DMS114 treated with DMSO at 0.1 percent for 48 hours (cell line): ENCODE measurements at regions not wholly inside any gene's neighbourhood (a gene's known extent, or its start where the extent isn't known, plus 50 kb on each side); places are given as distances from the start of the nearest gene placed in this dataset.
"Not testable (repeated sequence)": the region's sequence is repeated elsewhere in the genome, so short reads cannot be mapped to it uniquely, and the experiment has no call there.

Source experiments
- DNase-seq: peaks from one replicate; lab custom pipeline; 2025; ENCODE audit not compliant: unreplicated experiment; lab: John Stamatoyannopoulos, UW

DNA sequence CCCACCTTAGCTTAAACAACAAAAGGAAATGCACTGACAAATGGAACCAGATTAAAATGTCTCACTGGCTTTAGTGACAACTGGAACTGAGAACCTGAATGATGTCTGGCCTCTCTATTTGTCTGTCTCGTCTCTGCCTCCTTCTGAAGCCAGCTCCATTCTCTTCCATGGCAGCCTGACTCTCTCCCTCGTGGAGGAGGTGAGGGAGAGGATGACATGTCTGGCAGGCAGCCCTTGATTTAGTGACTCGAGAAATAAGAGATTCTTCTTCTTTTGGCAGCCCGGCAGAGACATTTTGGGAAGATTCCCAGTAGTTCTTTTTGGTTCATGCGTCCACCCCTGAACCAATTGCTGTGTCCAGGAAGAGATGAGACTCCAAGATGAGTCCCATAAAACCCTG is 131.7 kb downstream of the KLF5 start:
- no peak for DNase-seq

GRCh38 chr13:73189776-73190175 is 131.0 kb downstream of the KLF5 start:
- no peak for DNase-seq

DNA sequence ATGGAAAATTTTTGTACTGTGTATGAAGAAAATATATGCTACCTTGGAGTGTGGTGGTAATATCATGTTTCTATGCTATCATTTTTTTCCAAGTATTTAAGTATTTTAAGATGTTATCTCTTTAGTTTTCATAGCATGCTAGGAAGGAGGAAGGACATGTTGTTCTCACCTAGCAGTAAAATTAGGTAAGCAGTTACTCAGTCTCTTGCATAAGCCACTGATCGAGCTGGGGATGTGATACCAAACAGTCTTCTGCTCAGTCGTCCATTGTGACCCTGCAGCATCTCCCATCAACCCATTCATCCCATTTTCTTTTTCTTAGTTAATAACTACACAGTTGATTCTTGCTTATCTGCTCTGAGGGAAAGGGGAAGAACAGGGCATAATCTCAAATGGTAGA is 130.6 kb downstream of the KLF5 start:
- no peak for DNase-seq

DNA sequence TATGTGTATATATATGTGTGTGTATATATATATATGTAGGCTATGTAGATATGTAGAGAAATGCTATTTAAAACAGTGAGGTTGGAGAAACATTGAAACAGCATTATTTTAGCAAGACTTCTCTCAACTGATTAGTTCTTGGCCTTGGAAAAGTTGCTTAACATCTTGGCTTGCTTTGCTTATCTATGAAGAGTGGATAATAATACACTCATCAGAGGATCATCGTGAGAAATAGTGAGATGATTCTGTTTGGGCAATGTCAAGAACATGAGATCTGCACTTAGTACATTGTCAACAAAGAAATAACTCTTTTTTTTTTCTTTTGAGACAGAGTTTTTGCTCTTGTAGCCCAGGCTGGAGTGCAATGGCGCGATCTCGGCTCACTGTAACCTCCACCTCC is 128.3 kb downstream of the KLF5 start:
- DNase-seq: no peak

- no peak for DNase-seq
Measured at GRCh38 chr13:73179650-73180274, 121.0 kb downstream of the KLF5 start.

- DNase-seq: no peak
Measured at GRCh38 chr13:73177916-73178565, 119.2 kb downstream of the KLF5 start.

DNA sequence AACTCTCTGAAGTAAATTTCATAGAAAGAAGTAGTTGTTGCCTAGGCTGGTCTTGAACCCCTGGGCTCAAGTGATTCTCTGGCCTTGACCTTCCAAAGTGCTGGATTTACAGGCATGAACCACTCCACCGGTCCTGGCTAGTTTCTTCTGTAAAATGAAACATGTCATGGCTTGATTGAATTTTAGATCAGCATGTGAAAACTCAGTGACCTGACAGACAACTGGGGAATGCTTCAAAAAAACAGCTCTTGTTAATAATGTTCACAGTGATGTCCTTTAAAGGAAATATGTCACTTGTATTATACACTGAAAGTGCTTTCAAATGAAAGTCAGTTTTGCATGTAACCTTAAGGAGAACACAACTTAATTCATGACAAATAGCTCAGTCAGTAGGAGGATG is 118.2 kb downstream of the KLF5 start:
- DNase-seq: no peak

GRCh38 chr13:73174521-73175010 is 115.8 kb downstream of the KLF5 start:
- DNase-seq: no peak

DNA sequence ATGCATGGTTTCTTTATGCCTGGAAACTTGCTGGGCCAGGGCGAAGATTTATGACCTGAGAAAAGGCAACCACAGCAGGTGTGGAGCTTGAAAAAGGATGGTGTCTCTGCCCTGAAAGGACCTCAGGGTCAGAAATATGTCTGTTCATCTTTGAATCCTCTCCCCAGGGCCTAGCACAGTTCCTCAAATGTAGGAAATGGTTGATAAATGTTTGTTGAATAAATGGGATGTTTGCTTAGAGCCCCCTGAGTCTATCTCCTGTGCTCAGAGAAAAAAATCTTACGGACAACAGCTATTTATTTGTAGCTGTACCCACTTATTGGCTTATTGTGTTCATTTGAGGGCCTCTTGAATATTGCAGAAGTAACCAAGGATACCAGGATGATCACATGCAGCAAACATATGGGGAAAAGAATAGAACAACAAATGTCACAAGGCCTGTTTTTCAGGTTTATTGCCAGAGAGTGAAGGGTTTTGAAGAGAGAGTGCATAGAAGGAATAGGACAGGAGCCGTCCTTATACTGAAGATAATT is 114.5 kb downstream of the KLF5 start:
- DNase-seq: no peak

DNA sequence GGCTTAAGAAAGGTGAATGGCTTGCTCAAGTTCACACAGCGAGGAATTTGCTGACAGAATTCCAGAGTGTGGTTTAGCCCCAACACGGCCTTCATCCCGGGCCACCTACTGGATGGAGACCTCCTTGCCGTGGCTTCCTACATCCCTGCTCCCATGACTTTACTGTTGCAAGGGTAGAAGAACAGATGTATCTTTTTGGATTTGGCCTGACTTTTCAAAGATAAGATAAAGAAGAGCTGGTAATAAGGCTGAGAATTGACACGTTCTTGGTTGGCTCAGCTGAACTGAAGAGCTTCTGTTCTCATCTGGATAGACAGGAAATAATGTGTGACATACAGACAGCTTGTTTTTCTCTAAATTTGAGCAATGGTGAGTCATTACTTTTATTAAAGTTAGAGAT is 113.1 kb downstream of the KLF5 start:
- no peak for DNase-seq

GRCh38 chr13:73171271-73171682 is 112.5 kb downstream of the KLF5 start:
- DNase-seq: no peak

DNA sequence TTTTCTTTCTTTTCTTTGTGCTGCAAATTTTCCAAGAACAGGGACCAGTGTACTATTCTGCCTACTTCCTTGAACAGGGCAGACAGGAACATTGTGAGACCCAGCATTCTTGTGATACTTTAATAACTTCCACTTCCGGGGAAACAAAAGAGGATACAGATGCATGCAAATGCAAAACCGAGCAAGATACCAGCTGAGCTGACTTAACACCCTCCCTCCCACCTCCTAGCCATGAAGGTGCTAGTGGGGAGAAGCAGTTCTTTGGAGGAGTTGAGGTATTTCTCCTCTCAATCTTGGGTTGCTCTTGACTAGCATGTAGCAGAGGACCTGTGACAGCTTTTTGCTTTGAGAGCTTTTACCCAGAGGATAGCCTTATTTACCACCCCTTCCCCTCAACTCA is 111.2 kb downstream of the KLF5 start:
- no peak for DNase-seq

GRCh38 chr13:73168953-73169401 is 110.2 kb downstream of the KLF5 start:
- DNase-seq: no peak

DNA sequence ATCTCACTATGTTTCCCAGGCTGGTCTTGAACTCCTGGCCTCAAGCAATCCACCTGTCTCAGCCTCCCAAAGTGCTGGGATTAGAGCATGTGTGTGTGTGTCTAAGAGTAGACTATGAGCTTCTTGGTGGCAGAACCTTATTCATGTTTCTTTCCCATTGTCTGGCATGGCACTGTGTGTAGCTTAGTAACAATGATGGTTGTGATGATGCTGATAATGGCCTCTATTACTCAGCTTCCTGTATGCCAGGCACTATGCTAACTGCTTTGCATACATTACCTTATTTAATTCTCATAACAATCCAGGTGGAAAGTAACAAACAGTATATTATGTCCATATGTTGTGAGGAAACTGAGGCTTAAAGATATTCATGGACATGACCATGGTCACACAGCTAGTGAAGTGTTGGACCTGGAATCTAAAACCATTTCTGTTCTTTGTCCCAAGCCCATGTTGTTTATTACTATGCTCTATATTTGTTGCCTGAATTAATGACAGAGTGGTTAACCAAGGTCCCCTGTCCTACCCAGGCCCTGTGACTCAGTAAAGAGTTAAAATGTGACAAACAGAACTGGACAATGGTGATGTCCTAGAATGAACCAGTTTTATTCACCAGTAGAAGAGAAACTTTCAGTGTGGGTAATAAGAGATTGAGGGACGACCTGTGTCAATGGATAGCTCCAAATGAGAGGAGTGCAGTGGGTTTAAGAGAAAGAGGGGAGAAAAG is 109.6 kb downstream of the KLF5 start:
- DNase-seq: no peak

DNA sequence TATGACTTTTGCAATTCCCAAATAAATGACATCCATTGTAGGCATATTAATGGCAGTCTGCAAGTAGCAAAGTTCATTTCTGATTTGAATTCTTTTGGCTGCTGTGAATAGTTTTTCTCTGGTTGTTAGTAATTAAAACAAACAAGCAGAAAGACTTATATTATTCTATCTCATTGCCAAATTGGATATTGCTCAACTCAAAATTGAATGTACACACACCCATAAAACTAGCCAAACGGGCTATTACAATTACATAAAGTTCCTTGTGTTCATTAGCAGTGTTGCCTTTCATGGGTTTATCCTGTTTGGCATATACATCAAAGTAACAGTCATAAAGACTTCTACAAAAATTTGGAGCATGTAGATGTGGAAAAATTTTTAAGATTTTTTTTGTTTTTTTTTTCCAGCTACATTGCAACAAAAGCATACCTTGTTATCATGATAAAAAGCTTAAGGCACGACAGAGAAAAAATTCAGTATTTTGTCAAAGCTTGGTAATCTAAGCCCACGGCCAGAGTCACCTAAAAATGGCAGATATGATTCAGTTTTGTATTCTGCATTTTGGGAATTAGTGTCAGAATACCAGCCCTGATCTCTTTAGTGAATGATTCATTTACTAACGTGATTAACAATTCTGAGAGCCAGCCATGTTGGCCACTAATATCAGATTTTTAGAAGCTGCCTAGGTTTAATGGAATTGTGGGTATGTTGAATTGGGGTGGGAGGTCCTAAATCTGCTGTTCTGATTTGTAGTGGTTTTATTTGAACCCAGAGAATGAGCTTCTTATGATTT is 108.4 kb downstream of the KLF5 start:
- DNase-seq: no peak

DNA sequence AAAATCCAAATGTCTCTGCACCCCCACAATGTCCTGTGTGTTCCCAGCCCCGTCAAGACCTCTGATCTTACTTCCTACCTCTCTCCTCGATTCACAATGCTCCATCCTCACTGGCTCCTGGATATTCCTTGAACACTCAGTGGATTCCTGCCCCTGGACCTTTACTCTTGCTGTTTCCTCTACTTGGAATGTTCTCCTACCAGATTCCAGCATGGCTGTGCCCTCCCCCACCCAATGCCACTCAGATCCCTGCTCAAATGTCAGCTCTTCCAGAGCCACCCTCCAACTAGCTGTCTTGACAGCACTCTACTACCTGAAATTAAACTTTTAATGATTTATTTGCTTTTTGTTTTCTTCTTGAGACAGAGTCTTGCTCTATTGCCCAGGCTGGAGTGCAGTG is 107.4 kb downstream of the KLF5 start:
- DNase-seq: no peak

- DNase-seq: no peak
Measured at GRCh38 chr13:73162912-73163911, 104.4 kb downstream of the KLF5 start.

GRCh38 chr13:73160371-73161031 is 101.7 kb downstream of the KLF5 start:
- not testable (repeated sequence) for DNase-seq

- DNase-seq: no peak
Measured at GRCh38 chr13:73158851-73159250, 100.0 kb downstream of the KLF5 start.
